T-helper 9 cell (primary cell): ENCODE measurements at regions not wholly inside any gene's neighbourhood (a gene's known extent, or its start where the extent isn't known, plus 50 kb on each side); places are given as distances from the start of the nearest gene placed in this dataset.
"Not testable (repeated sequence)": the region's sequence is repeated elsewhere in the genome, so short reads cannot be mapped to it uniquely, and the experiment has no call there.

Source experiments
- DNase-seq: peaks from one replicate; pipeline ENCODE4 v3.0.0-alpha.2; 2020

DNA sequence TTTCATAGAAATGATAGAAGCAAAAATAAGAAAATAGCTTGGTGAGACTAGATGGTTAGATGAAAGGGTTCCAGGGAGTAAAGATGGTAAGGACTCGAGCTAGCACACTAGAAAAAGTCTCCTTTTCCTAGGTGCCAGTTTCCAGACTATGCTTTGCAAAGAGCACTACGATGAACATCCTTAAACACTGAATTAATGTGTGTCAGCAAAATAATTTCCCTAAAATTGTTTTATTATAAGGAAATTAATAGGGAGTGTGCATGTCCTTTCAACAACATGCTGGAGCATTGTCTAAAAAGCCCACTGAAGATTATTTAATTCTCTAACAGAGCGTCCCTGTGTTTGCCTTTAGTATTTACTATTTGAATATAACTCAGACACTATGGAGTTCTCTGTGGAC is 107.4 kb upstream of the NDUFV2 start:
- no peak for DNase-seq

DNA sequence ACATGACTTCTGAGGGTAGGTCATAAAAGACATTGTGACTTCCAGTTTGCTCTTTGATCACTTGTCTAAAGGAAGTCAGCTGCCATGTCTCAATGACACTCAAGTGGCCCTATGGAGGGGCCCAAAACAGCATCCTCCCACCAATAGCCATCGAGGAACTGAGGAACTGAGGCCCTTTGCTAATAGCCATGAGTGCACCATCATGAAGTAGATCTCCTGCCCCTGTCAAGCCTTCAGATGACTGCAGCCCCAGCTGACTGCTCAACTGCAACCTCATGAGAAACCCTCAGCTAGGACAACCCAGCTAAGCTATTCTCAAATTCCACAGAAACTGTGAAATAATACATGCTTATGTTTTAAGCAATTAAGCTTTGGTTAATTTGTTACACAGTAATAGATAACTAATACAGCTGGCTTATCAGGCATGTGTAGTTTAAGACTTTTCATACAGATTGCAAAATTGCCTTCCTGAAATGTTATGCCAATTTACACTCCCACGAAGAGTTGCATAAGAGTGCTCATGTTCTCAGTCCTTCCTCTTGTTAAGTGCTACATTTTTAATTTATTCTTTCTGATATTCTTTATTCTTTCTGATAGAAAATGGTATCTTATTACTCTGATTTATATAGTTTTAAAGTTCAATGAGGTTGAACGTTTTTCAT is 105.6 kb upstream of the NDUFV2 start:
- no peak for DNase-seq

GRCh38 chr18:8997634-8998033 is 104.9 kb upstream of the NDUFV2 start:
- DNase-seq: no peak

DNA sequence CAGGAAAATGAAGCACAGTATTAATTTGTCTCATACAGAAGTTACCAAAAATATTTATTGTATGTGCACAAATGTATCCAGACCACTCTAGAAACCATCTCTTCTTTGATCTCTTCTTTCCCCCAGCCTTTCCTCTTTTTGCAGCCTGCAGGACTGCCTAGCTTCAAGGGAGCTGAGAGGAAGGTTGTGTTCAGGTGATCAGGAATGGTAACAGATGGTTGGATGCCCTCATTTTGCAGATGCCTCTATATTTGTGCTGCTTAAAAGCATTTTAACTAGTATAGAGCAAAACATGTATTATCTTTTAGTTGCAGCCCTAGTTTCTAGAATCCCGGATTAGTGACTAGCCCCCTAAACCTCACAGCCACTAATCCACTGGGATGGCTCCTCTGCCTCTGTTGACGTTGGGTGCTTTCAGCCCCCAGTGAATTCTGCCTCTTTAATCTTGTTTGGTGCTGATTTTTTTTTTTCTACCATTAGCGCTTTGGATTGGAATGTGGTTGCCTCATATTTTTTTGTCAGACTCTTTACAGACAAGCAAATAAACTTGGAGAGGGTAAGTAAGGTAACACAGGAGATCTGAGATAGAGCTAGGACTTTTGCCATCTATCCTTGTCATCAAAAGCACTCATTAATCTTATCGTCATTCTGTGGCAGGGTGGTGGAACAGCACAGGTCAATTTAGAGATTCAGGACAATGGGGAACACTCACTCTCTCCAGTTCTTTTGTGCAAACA is 103.8 kb upstream of the NDUFV2 start:
- DNase-seq: no peak

DNA sequence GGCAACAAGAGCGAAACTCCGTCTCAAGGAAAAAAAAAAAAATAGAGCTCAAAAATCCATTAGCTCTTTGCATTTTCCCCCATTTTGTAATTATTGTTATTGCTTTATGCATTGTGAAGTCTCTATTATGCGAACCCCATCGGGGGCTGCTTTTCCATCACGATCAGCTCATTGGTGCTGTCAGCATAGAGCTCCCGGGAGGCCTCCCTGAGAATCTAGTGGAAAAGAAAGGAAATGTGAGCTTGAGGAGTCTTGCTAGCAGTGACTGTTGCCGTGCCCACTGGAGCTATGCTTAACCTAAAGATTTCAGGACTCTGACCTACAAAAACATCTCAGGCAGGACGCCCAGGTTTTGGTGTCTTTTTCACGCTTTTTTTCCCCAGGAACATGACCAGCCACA is 102.6 kb upstream of the NDUFV2 start:
- no peak for DNase-seq

- no peak for DNase-seq
Measured at GRCh38 chr18:9000733-9001132, 101.8 kb upstream of the NDUFV2 start.

- no peak for DNase-seq
Measured at GRCh38 chr18:9001209-9001608, 101.3 kb upstream of the NDUFV2 start.

GRCh38 chr18:9003406-9004100 is 98.9 kb upstream of the NDUFV2 start:
- DNase-seq: no peak

DNA sequence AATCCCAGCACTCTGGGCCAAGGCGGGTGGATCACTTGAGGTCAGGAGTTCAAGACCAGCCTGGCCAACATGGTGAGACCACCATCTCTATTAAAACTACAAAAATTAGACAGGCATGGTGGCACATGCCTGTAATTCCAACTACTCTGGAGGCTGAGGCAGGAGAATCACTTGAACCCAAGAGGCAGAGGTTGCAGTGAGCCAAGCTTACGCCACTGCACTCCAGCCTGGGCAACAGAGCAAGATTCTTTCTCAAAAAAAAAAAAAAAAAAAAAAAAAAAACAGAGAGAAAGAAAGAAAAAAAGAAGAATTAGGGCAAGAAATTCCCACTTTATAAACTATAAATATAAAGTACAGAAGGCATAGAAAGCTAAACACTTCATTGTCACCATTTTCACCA is 98.2 kb upstream of the NDUFV2 start:
- not testable (repeated sequence) for DNase-seq

DNA sequence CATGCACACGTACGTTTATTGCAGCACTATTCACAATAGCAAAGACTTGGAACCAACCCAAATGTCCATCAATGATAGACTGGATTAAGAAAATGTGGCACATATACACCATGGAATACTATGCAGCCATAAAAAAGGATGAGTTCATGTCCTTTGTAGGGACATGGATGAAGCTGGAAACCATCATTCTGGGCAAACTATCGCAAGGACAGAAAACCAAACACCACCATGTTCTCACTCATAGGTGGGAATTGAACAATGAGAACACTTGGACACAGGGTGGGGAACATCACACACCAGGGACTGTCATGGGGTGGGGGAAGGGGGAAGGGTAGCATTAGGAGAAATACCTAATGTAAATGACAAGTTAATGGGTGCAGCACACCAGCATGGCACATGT is 94.8 kb upstream of the NDUFV2 start:
- DNase-seq: not testable (repeated sequence)

- no peak for DNase-seq
Measured at GRCh38 chr18:9008200-9008708, 94.2 kb upstream of the NDUFV2 start.

DNA sequence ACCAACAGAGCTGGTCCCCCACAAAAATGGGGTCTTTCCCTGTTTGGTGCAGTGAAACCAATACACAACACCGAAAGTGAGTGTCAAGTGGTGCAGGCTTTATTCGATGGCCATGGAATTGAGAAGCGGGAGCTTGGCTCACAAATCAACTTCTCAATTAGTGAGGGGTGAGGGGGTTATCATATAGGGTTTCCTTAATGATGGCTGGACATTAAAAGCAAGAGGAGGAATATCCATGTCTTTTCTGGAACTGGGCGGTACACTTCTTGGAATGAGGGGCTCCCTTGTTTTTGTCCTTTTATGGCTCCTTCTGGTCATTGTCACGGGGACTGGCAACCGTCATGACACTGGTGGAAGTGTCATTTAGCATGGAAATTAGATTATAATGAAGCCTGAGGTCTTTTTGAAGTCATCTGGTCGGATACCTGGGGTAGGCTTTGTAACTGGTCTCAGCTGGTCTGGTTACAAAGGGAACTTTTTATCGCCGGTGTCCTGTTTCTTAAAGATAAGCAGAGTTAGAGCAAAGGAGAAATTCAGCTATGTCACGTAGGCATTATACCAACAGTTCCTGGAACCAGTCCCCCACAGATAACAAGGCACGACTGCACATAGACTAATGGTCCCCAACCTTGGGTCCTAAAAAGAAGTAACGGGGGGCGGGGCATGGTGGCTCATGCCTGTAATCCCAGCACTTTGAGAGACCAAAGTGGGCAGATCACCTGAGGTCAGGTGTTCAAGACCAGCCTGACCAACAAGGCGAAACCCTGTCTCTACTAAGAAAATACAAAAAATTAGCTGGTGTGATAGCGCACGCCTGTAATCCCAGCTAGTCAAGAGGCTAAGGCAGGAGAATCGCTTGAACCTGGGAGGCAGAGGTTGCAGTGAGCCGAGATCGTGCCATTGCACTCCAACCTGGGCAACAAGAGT is 93.5 kb upstream of the NDUFV2 start:
- DNase-seq: no peak

DNA sequence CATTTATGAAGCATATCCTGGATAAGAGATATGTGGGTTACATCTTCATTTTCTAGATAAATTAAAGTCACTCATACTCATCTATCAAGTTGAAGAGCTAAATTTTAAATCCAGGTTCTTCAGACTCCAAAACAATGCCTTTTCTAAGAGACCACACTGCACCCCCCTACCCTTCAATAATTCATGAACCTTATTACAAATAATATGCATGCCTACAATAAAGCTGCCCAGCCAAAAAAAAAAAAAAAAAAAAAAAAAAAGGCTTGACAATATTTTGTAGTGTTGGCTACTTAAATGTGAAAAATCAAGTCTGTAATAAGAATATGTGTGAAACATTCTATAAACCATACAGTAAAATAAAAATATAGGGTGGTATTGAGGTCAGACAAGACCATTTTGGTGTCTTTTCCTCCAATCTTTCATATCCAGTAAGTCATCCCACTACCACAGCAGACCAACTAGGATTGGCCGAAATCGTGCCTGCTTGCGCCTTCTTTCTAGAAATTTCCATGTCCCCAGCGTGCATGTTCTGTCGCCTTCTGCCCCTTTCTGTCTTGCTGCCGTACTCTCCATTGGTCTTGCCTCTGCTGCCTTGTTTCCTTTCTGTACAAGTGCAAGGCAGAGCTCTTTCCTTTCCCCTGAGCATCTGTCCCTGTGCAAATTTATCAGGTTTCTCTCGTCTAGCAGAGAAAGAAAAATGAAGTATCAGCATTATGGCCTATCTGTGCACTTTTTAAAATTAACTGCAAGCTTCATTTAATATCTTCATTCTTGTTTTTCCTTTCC is 92.6 kb upstream of the NDUFV2 start:
- no peak for DNase-seq

- DNase-seq: no peak
Measured at GRCh38 chr18:9011431-9011830, 91.1 kb upstream of the NDUFV2 start.

- DNase-seq: no peak
Measured at GRCh38 chr18:9013926-9014373, 88.5 kb upstream of the NDUFV2 start.

DNA sequence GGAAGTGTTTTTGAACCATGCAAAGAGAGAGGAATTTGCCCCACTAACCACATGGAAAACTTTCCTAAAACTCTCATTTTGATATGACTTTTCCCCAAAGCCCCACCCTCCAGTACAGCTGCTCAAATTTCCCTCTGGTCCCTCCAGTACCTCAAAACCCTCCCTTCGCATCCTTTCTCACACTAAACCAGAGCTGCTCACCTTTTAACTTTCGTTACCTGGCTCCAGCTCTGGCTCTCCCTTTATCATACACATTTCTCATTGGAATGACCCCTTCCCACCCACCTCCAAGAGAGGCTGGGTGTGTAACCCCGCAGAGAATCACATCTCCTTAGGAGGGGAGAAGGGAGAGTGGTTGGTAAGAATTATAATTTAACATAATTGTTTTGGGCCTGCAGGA is 86.8 kb upstream of the NDUFV2 start:
- no peak for DNase-seq

DNA sequence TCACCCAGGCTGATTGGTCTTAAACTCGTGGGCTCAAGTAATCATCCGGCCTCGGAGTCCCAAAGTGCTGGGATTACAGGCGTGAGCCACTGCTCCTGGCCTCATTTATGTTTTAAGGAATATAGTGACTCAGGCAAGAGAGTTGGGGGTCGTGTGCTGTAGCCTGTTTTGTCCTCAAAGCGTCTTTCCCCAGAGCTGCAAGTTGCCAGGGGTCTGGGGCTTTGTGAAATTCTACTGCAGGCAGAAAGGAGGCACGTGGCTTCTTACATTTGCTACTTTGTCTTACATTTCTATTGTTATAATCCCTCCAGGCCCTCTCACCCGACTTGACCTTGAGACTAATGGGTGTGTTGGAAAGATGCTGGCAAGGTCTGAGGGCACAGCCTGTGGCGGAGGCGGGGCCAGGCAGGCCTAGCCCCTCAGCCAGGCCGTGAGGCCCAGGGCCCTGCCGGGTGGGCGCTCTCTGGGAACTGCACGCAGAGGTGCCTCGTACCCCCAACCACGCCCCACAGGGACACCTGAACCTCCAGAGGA is 85.8 kb upstream of the NDUFV2 start:
- no peak for DNase-seq

DNA sequence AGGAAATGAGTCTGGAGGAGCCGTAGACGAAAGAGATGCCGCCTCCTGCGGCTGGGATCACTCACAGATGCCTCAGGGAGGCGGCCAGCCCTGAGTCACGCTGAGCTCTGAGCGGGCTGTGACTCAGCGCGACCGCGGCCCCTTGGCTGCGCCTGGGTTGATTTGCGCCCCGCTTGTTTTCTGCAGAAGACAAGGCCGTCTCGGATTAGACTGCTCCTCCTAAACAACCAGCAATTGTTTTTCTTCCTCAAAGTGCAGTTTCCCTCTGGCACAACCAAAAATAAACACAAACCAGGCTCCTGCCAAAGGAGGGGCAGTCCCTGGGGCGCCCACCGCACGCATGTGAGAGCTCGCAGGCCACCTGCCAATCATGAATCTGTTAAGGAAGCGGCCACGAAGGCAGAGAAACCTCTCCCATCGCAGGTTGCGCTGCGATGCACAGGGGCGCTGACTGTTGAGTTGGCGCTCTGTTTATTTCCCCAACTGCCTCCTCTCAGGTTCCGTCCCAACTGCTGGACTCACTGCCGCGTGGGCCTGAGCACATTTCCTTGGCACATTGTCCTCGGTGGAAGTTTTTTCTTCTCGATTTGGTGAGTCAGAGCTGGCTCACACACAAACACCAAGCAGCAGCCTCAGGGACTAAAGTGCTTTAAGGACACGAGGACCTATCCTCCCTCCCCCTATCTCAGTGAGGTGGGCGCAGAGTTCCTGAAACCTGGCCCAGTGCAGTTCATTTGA is 85.2 kb upstream of the NDUFV2 start:
- DNase-seq: peak; percentile 4

DNA sequence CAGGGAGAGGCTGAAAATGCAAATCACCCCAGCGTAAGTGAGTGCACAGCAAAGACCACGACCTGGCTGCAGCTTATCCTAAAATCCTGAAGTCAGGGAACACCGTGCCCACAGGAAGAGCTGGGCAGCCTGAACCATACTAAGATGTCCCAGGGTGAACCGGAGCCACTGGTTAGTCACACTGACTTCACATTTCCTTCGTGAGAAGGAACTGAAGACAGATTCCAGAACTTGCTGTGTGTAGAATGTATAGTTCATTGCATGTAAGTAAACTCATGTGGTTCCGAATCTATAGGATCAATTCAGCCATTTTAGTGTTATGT is 84.6 kb upstream of the NDUFV2 start:
- no peak for DNase-seq

- DNase-seq: no peak
Measured at GRCh38 chr18:9019135-9019534, 83.4 kb upstream of the NDUFV2 start.

- no peak for DNase-seq
Measured at GRCh38 chr18:9020221-9020620, 82.3 kb upstream of the NDUFV2 start.
